HepG2 (cell line): ENCODE measurements at regions not wholly inside any gene's neighbourhood (a gene's known extent, or its start where the extent isn't known, plus 50 kb on each side); places are given as distances from the start of the nearest gene placed in this dataset.
A peak's percentile ranks its signal among the peaks of the same experiment; 100 is the strongest.

Experiments used
- ATAC-seq: fragments of 200-7000 bp; cut with Tn5 transposase; 3 replicates; pipeline ENCODE4 v1.9.1; 2020; ENCODE audit warnings: mild to moderate bottlenecking, moderate library complexity
- BruUV-seq: library from RNA; stranded (reverse); fragments of 400-500 nt; replicated peaks from 2 replicates; lab custom pipeline; 2021; lab: Mats Ljungman, UMichigan
- CTCF ChIA-PET: fragments of 300-600 bp; formaldehyde crosslinking; extraction: SDS; loops from one replicate; lab custom pipeline; 2021; ENCODE audit warnings: low total read pairs, inconsistent platforms, low intra/inter-chr PET ratio; lab: Yijun Ruan, JAX
- POLR2A ChIA-PET: fragments of 350-600 bp; sonication (Branson Sonifier 250); formaldehyde crosslinking; loops from one replicate; lab custom pipeline; 2020; ENCODE audit warnings: antibody characterized with exemption, inconsistent platforms; lab: Yijun Ruan, JAX
- DNase-seq: peaks from one replicate; pipeline ENCODE4 v3.0.0-alpha.2; 2015; ENCODE audit warnings: low spot score
- FAIRE-seq: peaks from 3 replicates; lab custom pipeline; 2011; peaks lifted over from hg19 to GRCh38; lab: Jason Lieb, UNC
- H2AFZ ChIP-seq: one replicate; pipeline ENCODE4 v1.6.1; 2011; ENCODE audit warnings: low read length, inconsistent platforms
- H3K27ac ChIP-seq: fragments of 300-600 bp; 3 replicates; pipeline ENCODE4 v1.8.0; 2011; ENCODE audit warnings: mixed run types, mild to moderate bottlenecking, mixed read lengths, low read length, inconsistent platforms; ENCODE audit not compliant: insufficient read depth; ENCODE audit errors: extremely low read length
- H3K27me3 ChIP-seq, 2 experiments: fragments of 200-600 bp in 1 of 2; 2 replicates in 1 of 2; 3 replicates in 1 of 2; pipeline versions ENCODE4 v1.6.0 to v1.8.0; 2011; ENCODE audit warnings: low read length in 2 of 2, mild to moderate bottlenecking in 2 of 2, moderate library complexity in 2 of 2, inconsistent platforms in 1 of 2; ENCODE audit not compliant: insufficient read depth in 2 of 2, control insufficient read depth in 1 of 2
- H3K36me3 ChIP-seq, 2 experiments: fragments of 200-600 bp in 1 of 2; replicated peaks in 1 of 2; 2 replicates in 1 of 2; 3 replicates in 1 of 2; pipeline versions ENCODE4 v1.5.1 to v1.8.0; 2011; ENCODE audit warnings: low read length in 2 of 2, inconsistent platforms in 1 of 2; ENCODE audit not compliant: insufficient read depth in 2 of 2, control insufficient read depth in 1 of 2
- H3K4me1 ChIP-seq: 2 replicates; pipeline ENCODE4 v1.5.1; 2012; ENCODE audit warnings: low read length, inconsistent platforms; ENCODE audit not compliant: insufficient read depth
- H3K4me2 ChIP-seq: 2 replicates; pipeline ENCODE4 v1.6.0; 2011; ENCODE audit warnings: low read depth, low read length, inconsistent platforms
- H3K4me3 ChIP-seq, 3 experiments: fragments of 200-600 bp in 1 of 3; sonication (generic), shearing (Covaris generic) in 1 of 3; replicated peaks in 1 of 3; 2 replicates each; pipeline ENCODE4 v1.5.1; 2011 to 2016; ENCODE audit warnings: low read length in 3 of 3, inconsistent platforms in 2 of 3, low read depth in 2 of 3, mild to moderate bottlenecking in 2 of 3, control low read depth in 1 of 3, mixed read lengths in 1 of 3; ENCODE audit not compliant: insufficient read depth in 1 of 3
- H3K79me2 ChIP-seq: one replicate; pipeline ENCODE4 v1.6.1; 2011; ENCODE audit warnings: low read length, inconsistent platforms; ENCODE audit not compliant: insufficient read depth
- H3K9ac ChIP-seq: 2 replicates; pipeline ENCODE4 v1.6.0; 2011; ENCODE audit warnings: mild to moderate bottlenecking, low read depth, low read length, inconsistent platforms; ENCODE audit not compliant: insufficient read depth
- H3K9me3 ChIP-seq: 2 replicates; pipeline ENCODE4 v1.5.1; 2012; ENCODE audit warnings: mild to moderate bottlenecking, low read length
- H4K20me1 ChIP-seq: 2 replicates; pipeline ENCODE4 v1.6.0; 2011; ENCODE audit warnings: inconsistent platforms, mild to moderate bottlenecking, low read length, moderate library complexity; ENCODE audit not compliant: insufficient read depth
- ATF7-NPFF ChIP-seq: sonication (generic); formaldehyde crosslinking; IDR thresholded peaks from 2 replicates; pipeline ENCODE4 v1.8.1; 2023; ENCODE audit warnings: mild to moderate bottlenecking, low read depth, missing genetic modification reagents, moderate library complexity
- FOSL2 ChIP-seq: sonication (generic); formaldehyde crosslinking; IDR thresholded peaks from 2 replicates; pipeline ENCODE4 v1.4.0; 2020; ENCODE audit warnings: missing genetic modification reagents
- FOXA1 ChIP-seq, 2 experiments: fragments of 450-650 bp in 1 of 2; sonication (generic) in 1 of 2; formaldehyde crosslinking in 1 of 2; IDR thresholded peaks; 2 replicates each; pipeline versions ENCODE4 v1.4.0 to v1.6.1; 2016 to 2020; ENCODE audit warnings: missing genetic modification reagents in 1 of 2
- HDAC6 ChIP-seq: fragments of 200-600 bp; sonication (generic); IDR thresholded peaks from 2 replicates; pipeline ENCODE4 v1.7.0; 2017; ENCODE audit warnings: mild to moderate bottlenecking, antibody characterized with exemption, low read length, low read depth
- MIER2 ChIP-seq: IDR thresholded peaks from 2 replicates; pipeline ENCODE4 v1.6.1; 2016; ENCODE audit warnings: missing biosample characterization, missing genetic modification reagents
- MTA3 ChIP-seq: sonication (generic); formaldehyde crosslinking; IDR thresholded peaks from 2 replicates; pipeline ENCODE4 v1.4.0; 2020; ENCODE audit warnings: missing genetic modification reagents
- POLR2A ChIP-seq, 2 experiments: IDR thresholded peaks; 2 replicates each; pipeline ENCODE4 v1.6.1; 2011; ENCODE audit warnings: low read depth in 2 of 2, low read length in 2 of 2, mild to moderate bottlenecking in 1 of 2, moderate library complexity in 1 of 2; ENCODE audit not compliant: insufficient read depth in 1 of 2
- RBFOX2 ChIP-seq: fragments of 200-400 bp; formaldehyde crosslinking; IDR thresholded peaks from 2 replicates; pipeline ENCODE4 v1.6.1; 2017; ENCODE audit warnings: low read depth, mild to moderate bottlenecking, low read length
- RCOR2 ChIP-seq: IDR thresholded peaks from 2 replicates; pipeline ENCODE4 v1.6.1; 2016; ENCODE audit warnings: missing biosample characterization, missing genetic modification reagents
- SP4 ChIP-seq: sonication (generic); formaldehyde crosslinking; IDR thresholded peaks from 2 replicates; pipeline ENCODE4 v1.8.1; 2023; ENCODE audit warnings: mild to moderate bottlenecking, missing genetic modification reagents
- TEAD3 ChIP-seq: optimal IDR thresholded peaks from 2 replicates; pipeline ENCODE3; 2016; ENCODE audit warnings: borderline replicate concordance
- ZMYM4 ChIP-seq: sonication (generic); formaldehyde crosslinking; IDR thresholded peaks from 2 replicates; pipeline ENCODE4 v1.8.1; 2023; ENCODE audit warnings: mild to moderate bottlenecking, missing genetic modification reagents
- ZNF33B ChIP-seq: sonication (generic); formaldehyde crosslinking; IDR thresholded peaks from 2 replicates; pipeline ENCODE4 v1.5.1; 2020; ENCODE audit warnings: mild to moderate bottlenecking, missing genetic modification reagents
- ZNF343 ChIP-seq: sonication (generic); formaldehyde crosslinking; IDR thresholded peaks from 2 replicates; pipeline ENCODE4 v1.4.0; 2020; ENCODE audit warnings: mild to moderate bottlenecking, missing genetic modification reagents
- ZNF550 ChIP-seq: sonication (generic); formaldehyde crosslinking; IDR thresholded peaks from 2 replicates; pipeline ENCODE4 v1.4.0; 2020; ENCODE audit warnings: mild to moderate bottlenecking, missing genetic modification reagents, borderline replicate concordance
- ZNF572 ChIP-seq: sonication (generic); formaldehyde crosslinking; IDR thresholded peaks from 2 replicates; pipeline ENCODE4 v1.5.1; 2020; ENCODE audit warnings: mild to moderate bottlenecking, missing genetic modification reagents
- ZNF780A ChIP-seq: sonication (generic); formaldehyde crosslinking; IDR thresholded peaks from 2 replicates; pipeline ENCODE4 v1.8.0; 2022; ENCODE audit warnings: mild to moderate bottlenecking, missing genetic modification reagents, moderate library complexity
- ZSCAN25 ChIP-seq: sonication (generic); formaldehyde crosslinking; IDR thresholded peaks from 2 replicates; pipeline ENCODE4 v1.8.0; 2022; ENCODE audit warnings: mild to moderate bottlenecking, missing genetic modification reagents
- WGBS: methylation state at CpG from one replicate; pipeline ENCODE4 v1.1.6; 2017; ENCODE audit warnings: low lambda C conversion rate; 5-methylcytosine and 5-hydroxymethylcytosine counted together
- in situ Hi-C: cut with HindIII; loops from 2 replicates; pipeline ENCODE4 v1.10.0; 2017; ENCODE audit warnings: low pct_unique_long_range_greater_than_20kb; ENCODE audit not compliant: extremely low pct_ligation_motif_present
- intact Hi-C: fragments of 100-400 bp; cut with micrococcal nuclease; formaldehyde crosslinking; loops from one replicate; pipeline ENCODE4 v1.10.0; 2022; ENCODE audit not compliant: unreplicated experiment
- TF ChIP-seq, protein P1 (sequence below): sonication (generic); formaldehyde crosslinking; IDR thresholded peaks from 2 replicates; pipeline ENCODE4 v1.8.1; 2022; ENCODE audit warnings: mild to moderate bottlenecking, missing genetic modification reagents
- TF ChIP-seq, protein P2 (sequence below): sonication (generic); formaldehyde crosslinking; IDR thresholded peaks from 2 replicates; pipeline ENCODE4 v1.5.1; 2020; ENCODE audit warnings: missing genetic modification reagents, mild to moderate bottlenecking, borderline replicate concordance
- TF ChIP-seq, protein P3 (sequence below): sonication (generic); formaldehyde crosslinking; IDR thresholded peaks from 2 replicates; pipeline ENCODE4 v1.4.0; 2020; ENCODE audit warnings: missing genetic modification reagents, mild to moderate bottlenecking, borderline replicate concordance

DNA sequence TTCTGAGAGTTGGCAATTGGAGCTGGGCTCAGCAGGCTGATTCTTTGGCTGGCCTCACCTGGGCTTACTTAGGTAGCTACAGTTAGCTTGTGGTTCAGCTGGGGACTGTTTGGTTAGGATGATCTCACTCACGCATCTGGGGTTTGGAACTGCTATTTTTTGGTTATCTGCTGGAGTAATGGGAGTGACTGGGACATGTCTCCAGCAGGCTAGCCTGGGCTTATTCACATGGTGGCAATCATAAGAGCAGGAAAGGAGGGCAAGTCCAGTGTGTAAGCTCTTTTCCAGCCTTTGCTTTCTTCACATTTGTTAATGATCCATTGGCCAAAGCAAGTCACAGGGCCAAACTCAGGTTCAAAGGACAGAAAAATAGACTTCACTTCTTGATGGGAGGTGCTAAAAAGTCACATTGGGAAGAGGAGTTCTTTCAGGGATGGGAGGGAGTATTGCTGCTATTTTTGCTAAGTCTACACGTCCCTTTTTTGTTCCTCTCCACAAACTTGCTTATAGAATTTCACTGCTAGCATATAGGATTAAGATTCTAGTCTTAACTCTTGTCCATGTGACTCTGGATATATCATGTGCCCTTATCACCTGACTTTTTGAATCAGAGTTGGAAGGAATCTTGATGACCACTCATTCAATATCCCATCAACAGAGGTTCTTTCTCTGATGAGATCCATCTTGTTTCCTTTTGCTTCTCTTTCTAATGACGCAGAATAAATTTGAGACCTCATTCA, 174.0 kb downstream of the ZFP36L2 start (continued):
- TF ChIP-seq, protein P1, sequence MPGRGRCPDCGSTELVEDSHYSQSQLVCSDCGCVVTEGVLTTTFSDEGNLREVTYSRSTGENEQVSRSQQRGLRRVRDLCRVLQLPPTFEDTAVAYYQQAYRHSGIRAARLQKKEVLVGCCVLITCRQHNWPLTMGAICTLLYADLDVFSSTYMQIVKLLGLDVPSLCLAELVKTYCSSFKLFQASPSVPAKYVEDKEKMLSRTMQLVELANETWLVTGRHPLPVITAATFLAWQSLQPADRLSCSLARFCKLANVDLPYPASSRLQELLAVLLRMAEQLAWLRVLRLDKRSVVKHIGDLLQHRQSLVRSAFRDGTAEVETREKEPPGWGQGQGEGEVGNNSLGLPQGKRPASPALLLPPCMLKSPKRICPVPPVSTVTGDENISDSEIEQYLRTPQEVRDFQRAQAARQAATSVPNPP (CRISPR knock-in tag): peak; percentile 53; the same call in 1 of the 2 replicates
- peak; percentile 64 for TF ChIP-seq ZMYM4 (CRISPR knock-in tag)
- TF ChIP-seq ZSCAN25 (CRISPR knock-in tag): 0 out of 2 replicates have a peak, but pooled peaks have one; percentile 44
- peak; percentile 83 for TF ChIP-seq ZNF33B
- peak in 1 of 2 experiments; percentile 37; a peak in 1 of 4 replicates for TF ChIP-seq POLR2A (IDR thresholded peaks at IDR 0.05; ENCODE audit: insufficient read depth in 1 of 2, low read depth in 2 of 2, low read length in 2 of 2)
- peak; percentile 28; the same call in 1 of the 2 replicates for TF ChIP-seq RCOR2 (CRISPR knock-in tag)

DNA sequence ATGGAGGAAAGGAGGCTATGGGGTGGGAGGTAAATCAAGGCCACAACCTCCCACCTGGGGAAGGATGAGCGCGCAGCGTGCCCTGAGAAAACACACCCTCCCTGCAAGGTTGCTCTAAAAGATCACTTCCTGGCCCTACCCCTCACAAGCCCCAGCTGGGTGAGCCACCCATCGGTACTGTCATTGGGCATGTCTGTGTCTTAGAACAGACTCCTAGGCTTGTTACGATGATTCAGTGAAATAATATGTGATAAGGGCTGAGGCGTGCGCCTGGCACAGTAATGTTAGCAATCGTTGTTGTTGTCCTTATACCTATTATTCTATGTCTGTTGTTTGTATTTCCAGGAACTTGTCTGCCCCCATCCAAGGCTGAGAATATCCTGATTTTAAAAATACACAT, 175.1 kb downstream of the ZFP36L2 start:
- FAIRE-seq: no peak
- no peaks in the 10 kb centered on the region for H3K9me3 ChIP-seq

More for the DNA sequence above, 175.1 kb downstream of the ZFP36L2 start:
- ChIA-PET POLR2A (interaction anchor here (0.8 to 1.7 kb wide), 10 partner anchors 10 to 259 kb away, joined by 3 to 7 read pairs (median 4); partner anchors contain the start of genes HAAO and ZFP36L2), CTCF (no interaction called here)
- Histone ChIP-seq H3K36me3 (no peaks in the 10 kb centered on the region), H3K27ac (no peak overlapping the region), H3K79me2 (no peaks in the 10 kb centered on the region), H3K4me2 (no peak overlapping the region), H3K27me3 (no peaks in the 10 kb centered on the region), H2AFZ (no peak overlapping the region), H3K4me3 (no peak overlapping the region), H3K9ac (no peak overlapping the region), H4K20me1 (no peaks in the 10 kb centered on the region), H3K4me1 (peaks cover 71% of the 10 kb centered on the region)
- WGBS: 86% methylated on average over 8 of the region's 8 CpGs
- no TSS peak for BruUV-seq
- DNase-seq: no peak
- no peak for ATAC-seq
- in situ Hi-C loops (no loop called here), intact Hi-C loops (no loop called here)
- TF ChIP-seq MIER2 (CRISPR knock-in tag): no peak
- TF ChIP-seq, protein P2, sequence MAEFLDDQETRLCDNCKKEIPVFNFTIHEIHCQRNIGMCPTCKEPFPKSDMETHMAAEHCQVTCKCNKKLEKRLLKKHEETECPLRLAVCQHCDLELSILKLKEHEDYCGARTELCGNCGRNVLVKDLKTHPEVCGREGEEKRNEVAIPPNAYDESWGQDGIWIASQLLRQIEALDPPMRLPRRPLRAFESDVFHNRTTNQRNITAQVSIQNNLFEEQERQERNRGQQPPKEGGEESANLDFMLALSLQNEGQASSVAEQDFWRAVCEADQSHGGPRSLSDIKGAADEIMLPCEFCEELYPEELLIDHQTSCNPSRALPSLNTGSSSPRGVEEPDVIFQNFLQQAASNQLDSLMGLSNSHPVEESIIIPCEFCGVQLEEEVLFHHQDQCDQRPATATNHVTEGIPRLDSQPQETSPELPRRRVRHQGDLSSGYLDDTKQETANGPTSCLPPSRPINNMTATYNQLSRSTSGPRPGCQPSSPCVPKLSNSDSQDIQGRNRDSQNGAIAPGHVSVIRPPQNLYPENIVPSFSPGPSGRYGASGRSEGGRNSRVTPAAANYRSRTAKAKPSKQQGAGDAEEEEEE (CRISPR knock-in tag): no peak
- TF ChIP-seq ATF7-NPFF (CRISPR knock-in tag): no peak
- TF ChIP-seq ZNF572: no peak
- TF ChIP-seq HDAC6: no peak
- no peak for TF ChIP-seq ZNF550 (CRISPR knock-in tag)
- no peak for TF ChIP-seq RBFOX2
- peak; percentile 48; the same call in 1 of the 2 replicates for TF ChIP-seq SP4 (CRISPR knock-in tag)
- 0 out of 2 replicates have a peak, but pooled peaks have one; percentile 12 for TF ChIP-seq FOSL2
- no peak for TF ChIP-seq FOXA1 (IDR thresholded peaks at IDR 0.05)
- TF ChIP-seq FOXA1 (CRISPR knock-in tag; IDR thresholded peaks at IDR 0.05): no peak
- TF ChIP-seq ZNF343: 0 out of 2 replicates have a peak, but pooled peaks have one; percentile 8
- peak; percentile 37 for TF ChIP-seq TEAD3
- no peak for TF ChIP-seq ZNF780A (CRISPR knock-in tag)
- TF ChIP-seq, protein P3, sequence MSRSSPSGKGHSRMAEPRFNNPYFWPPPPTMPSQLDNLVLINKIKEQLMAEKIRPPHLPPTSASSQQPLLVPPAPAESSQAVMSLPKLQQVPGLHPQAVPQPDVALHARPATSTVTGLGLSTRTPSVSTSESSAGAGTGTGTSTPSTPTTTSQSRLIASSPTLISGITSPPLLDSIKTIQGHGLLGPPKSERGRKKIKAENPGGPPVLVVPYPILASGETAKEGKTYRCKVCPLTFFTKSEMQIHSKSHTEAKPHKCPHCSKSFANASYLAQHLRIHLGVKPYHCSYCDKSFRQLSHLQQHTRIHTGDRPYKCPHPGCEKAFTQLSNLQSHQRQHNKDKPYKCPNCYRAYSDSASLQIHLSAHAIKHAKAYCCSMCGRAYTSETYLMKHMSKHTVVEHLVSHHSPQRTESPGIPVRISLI (CRISPR knock-in tag): no peak
- no peak for TF ChIP-seq MTA3 (CRISPR knock-in tag)
